GM12872 (cell line): ENCODE measurements at regions not wholly inside any gene's neighbourhood (a gene's known extent, or its start where the extent isn't known, plus 50 kb on each side); places are given as distances from the start of the nearest gene placed in this dataset.

ENCODE experiments used
- TF ChIP-seq, protein P1 (sequence below): IDR thresholded peaks from 3 replicates; pipeline ENCODE4 v1.5.1; 2011; ENCODE audit warnings: low read depth, mild to moderate bottlenecking, low read length, moderate library complexity; ENCODE audit not compliant: insufficient read depth

DNA sequence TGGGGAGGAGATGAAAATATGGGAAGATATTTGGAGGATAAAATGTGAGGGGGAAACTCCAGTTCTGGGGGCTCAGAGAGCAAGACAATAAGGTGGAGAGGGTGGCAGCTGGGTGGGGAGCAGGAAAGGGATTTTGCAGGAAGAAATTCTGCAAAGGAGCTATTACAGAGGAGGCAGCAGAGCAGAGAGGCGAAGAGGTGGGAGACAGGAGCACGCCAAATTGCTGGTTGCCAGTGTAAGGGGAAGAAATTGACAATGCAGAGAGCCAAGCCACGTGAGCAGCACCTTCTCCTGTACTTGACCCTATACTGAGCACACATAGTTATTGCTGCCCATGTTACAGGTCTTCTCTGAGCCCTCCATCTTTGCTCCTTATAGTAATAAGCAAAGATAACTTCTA is 190.3 kb upstream of the ONECUT1 start:
- TF ChIP-seq, protein P1, sequence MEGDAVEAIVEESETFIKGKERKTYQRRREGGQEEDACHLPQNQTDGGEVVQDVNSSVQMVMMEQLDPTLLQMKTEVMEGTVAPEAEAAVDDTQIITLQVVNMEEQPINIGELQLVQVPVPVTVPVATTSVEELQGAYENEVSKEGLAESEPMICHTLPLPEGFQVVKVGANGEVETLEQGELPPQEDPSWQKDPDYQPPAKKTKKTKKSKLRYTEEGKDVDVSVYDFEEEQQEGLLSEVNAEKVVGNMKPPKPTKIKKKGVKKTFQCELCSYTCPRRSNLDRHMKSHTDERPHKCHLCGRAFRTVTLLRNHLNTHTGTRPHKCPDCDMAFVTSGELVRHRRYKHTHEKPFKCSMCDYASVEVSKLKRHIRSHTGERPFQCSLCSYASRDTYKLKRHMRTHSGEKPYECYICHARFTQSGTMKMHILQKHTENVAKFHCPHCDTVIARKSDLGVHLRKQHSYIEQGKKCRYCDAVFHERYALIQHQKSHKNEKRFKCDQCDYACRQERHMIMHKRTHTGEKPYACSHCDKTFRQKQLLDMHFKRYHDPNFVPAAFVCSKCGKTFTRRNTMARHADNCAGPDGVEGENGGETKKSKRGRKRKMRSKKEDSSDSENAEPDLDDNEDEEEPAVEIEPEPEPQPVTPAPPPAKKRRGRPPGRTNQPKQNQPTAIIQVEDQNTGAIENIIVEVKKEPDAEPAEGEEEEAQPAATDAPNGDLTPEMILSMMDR = no peak

DNA sequence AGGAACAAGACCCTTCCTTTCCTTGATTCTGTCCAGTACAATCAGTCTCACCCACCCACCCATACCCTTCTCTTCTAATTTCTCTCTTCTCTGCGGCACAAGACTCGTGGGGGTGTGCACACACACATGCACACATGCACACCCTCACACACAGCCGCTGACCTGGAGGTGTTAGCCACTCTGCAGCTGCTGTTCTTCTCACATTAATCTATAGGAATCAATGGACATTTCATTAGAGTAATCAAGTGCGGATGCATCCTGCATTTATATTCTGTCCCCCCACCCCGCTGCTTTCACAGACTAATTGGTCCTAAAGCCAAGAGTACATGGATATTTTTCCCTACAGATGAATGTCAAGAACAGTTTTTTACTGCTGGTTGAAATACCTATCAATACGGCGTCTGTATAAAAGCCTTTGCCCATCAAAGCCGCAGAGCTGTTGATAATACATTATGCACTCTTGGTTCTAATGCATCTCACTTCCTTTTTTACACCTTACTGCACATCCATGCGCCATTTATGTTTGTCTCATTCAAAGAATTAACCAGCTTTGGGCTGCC is 186.5 kb upstream of the ONECUT1 start:
- TF ChIP-seq, protein P1 = no peak

GRCh38 chr15:52975941-52976449 is 185.9 kb upstream of the ONECUT1 start:
- TF ChIP-seq, protein P1 = no peak

DNA sequence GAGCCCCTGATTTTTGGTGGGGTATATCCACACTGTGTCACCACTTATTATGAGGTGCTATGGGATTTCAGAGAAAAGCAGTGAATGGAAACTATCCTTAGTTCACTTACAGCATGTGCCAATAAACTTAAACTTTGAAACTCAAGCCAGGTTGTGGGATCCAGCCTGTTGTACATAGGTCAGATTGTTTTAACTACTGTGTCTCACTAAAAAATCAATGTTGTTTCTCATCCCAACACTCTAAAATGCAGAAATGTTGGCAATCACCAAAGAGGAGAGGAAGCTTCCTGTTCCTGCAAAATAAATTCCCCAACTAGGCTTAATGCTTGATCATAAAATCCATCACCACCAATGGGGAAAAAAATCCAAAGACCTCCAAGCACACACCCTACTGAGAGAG is 173.7 kb upstream of the ONECUT1 start:
- TF ChIP-seq, protein P1 = no peak

- TF ChIP-seq, protein P1 = no peak
These were observed 170.1 kb upstream of the ONECUT1 start for GRCh38 chr15:52960283-52960682.

DNA sequence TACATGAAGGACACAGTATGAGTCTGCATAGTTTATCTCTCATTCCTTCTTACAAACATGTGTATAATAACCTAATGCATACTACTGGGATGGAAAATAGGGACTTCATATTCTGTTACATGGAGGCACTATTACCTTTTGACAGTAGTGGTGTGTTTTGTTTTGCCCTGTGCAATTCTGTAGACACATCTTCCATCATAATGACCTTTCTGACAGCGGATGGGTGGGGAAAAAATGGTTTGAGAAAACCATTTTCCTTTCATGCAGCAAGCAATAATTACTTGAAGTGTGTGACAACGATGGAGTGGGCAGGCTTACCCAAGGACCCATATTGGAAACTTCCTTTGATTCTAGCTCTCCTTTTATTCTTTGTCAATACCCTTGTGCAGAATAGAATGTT is 153.6 kb upstream of the ONECUT1 start:
- TF ChIP-seq, protein P1 = no peak

GRCh38 chr15:52936489-52936888 is 146.4 kb upstream of the ONECUT1 start:
- TF ChIP-seq, protein P1 = no peak
